NCI-H1930 (cell line): ENCODE measurements at regions not wholly inside any gene's neighbourhood (a gene's known extent, or its start where the extent isn't known, plus 50 kb on each side); places are given as distances from the start of the nearest gene placed in this dataset.

Experiments used
- DNase-seq, 2 experiments: peaks; one replicate each; lab custom pipeline; 2025; lab: John Stamatoyannopoulos, UW

- DNase-seq = no peak
Measured at GRCh38 chr12:116459916-116460663, 99.1 kb upstream of the MAP1LC3B2 start.

DNA sequence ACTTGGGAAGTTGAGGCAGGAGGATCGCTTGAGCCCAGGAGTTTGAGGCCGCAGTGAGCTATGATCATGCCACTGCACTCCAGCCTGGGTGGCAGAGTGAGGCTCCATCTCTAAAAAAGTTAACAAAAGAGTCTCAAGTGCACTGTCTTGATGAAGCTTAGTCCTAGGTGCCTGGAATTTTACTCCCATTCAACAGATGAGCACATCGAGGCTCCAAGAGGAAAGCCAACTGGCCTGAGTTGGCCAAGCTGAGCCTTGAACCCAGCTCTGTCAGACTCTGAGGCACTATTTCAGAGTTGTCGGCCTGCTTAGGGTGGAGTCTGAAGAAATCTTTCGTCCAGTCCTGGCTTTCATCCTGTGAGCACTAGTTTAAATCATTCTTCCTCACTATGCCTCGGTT, 98.1 kb upstream of the MAP1LC3B2 start:
- no peak for DNase-seq

GRCh38 chr12:116463366-116463765, 95.8 kb upstream of the MAP1LC3B2 start:
- no peak for DNase-seq

- DNase-seq = no peak
Measured at GRCh38 chr12:116465407-116465806, 93.8 kb upstream of the MAP1LC3B2 start.

GRCh38 chr12:116465856-116466255, 93.3 kb upstream of the MAP1LC3B2 start:
- DNase-seq = no peak

DNA sequence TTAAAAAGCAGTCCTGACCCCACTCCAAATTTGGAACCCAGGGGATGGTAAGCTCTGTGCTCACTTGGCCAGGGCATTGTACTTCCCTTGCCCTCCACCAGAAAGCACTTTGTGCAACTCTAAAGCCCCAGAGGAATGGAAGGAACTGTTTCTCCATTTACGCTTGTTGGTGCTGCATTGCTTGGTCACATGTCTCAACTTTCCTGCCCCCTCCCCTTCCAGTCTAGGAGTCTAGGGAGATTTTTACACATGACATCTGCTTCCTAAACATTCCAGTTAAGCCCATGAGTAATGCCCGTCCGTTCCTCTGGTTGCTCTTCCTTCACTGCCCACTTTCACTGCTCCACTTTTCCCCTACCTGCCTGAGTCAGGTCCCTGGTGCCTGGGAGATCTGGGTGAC, 92.6 kb upstream of the MAP1LC3B2 start:
- DNase-seq = no peak

DNA sequence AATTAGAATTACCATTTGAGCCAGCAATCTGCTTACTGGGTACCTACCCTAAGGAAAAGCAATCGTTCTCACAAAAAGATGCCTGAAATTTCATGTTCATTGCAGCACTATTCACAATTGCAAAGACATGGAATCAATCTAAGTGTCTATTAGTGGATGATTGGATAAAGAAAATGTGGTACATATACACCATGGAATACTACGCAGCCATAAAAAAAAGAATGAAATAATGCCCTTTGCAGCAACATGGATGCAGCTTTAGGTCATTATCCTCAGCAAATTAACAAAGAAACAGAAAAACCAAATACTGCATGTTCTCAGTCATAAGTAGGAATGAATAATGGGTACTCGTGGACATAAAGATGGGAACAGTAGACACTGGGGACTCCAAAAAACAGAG, 89.8 kb upstream of the MAP1LC3B2 start:
- DNase-seq = no peak

DNA sequence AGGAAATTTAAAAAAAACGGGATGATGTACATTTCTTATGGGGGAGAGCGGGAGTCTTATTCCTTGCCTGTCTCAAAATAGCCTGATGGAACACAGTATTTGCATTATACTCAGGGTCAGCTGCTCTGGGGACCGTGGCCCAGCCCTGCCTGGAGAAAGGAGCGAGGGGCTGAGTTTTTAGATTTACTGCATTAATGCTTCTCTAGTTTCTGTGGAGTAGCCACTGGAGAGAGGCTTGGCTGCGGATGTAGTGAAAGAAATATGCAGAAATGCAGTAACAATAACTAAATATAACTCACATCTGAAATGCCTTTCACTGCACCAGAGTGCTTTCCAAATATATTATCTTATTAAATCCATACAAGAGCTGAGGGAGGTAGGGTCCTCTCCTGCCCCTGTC, 87.6 kb upstream of the MAP1LC3B2 start:
- DNase-seq = no peak

DNA sequence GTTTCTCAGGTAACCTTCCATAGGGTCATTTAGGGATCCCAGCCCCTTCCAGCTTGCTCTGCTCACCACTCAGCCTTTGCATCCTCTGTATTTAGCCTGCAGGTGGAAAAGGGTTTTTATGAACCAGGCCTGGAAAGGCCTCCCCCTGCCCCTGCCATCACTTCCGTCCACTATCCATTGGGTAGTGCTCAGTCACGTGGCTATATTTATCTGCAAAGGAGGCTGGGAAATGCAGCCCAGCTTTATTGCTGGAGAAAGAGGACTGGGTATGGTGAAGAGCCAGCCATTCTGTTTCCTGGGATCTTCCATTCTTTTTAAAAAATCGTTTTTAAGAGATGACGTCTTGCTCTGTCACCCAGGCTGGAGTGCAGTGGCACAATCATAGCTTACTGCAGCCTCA, 87.0 kb upstream of the MAP1LC3B2 start:
- no peak for DNase-seq

DNA sequence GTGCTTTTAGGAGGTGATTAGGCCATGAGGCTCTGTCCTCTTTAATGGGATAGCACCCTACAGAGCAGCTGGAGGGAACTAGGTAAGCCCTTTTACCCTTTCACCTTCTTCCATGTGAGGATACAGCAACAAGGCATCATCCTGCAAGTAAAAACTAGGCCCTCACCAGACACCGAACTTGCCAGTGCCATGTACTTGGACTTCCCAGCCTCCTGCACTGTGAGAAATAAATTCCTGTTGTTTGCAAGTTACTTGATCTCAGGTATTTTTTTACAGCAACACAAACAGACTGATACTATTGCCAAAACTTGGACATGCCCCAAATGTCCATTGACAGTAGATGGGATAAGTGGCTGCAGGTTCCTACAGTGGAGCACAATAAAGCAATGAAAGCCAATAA, 85.8 kb upstream of the MAP1LC3B2 start:
- no peak for DNase-seq

GRCh38 chr12:116474331-116474730, 84.8 kb upstream of the MAP1LC3B2 start:
- DNase-seq = no peak

GRCh38 chr12:116474899-116475298, 84.3 kb upstream of the MAP1LC3B2 start:
- DNase-seq = no peak

GRCh38 chr12:116476227-116476822, 82.9 kb upstream of the MAP1LC3B2 start:
- no peak for DNase-seq

GRCh38 chr12:116478243-116478773, 80.9 kb upstream of the MAP1LC3B2 start:
- no peak for DNase-seq

DNA sequence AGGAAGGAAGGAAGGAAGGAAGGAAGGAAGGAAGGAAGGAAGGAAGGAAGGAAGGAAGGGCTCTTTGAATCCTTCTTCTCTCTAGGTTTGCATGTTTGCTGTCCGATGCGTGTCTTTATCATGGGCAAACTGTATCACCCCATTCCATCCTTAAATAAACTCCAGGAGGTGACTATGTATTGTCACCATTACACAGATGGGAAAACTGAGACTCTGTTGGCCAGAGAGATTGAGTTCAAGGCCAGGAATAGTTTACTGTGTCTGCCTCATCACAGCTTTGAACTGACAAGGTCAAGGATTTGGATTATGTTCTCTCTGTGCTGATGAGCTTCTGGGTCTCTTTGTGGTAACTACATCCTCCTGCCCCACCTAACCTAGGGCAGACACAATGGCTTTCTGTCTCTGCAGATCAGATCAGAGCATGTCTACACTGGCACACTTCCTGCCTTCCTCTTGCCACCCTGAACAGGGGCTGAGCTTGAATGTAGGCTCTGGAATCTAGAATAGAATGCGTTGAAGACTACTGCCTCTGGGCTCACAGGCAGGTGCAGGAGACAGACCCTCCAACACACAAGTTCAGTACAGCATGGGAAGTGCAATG, 78.9 kb upstream of the MAP1LC3B2 start:
- no peak for DNase-seq

DNA sequence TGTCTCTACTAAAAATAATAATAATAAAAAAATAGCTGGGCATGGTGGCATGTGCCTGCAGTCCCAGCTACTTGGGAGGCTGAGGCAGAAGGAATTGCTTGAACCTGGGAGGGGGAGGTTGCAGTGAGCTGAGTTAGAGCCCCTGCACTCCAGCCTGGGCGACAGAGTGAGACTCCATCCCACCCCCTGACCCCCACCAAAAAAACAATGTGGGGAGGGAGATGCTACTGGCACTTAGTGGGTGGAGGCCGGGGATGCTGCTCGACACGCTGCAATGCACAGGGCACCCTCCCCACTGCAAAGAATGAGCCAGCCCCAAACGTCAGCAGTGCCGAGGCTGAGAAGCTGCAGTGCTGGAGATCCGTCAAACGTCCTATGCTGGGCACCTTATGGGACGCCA, 77.5 kb upstream of the MAP1LC3B2 start:
- DNase-seq = no peak

DNA sequence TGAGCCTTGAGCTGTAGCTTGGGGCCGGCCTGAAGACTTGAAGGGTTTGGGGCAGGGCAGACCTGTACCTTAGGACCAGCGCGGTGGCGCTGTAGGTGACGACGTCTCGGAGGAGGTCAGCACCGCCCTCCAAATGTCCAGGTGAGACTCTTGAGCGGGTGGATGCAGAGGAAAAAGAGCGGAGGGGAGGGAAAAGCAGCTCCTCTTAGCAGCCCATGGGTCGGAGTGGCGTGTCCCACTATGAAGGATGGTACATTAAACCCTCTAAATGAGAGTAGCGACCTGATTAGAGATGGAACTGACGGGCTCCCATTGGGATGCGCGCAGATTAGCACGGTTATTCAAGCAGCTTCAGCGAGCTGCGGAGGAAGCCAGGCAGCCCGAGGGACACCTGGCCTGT, 77.0 kb upstream of the MAP1LC3B2 start:
- DNase-seq = no peak

DNA sequence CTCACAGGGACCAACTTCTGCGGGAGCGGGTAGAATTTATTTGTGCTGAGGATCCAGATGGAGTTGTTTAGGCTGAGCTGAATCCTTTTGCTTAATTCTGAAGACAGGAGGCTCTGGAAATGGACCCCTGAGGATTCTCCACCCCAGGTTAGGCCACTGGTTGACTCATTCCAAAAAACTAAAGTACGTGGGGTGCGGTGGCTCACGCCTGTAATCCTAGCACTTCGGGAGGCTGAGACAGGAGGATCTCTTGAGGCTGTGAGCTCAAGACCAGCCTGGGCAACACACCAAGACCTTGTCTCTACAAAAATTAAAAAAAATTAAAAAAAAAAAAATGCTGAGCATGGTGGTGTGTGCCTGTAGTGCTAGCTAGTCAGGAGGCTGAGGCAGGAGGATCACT, 76.3 kb upstream of the MAP1LC3B2 start:
- no peak for DNase-seq

DNA sequence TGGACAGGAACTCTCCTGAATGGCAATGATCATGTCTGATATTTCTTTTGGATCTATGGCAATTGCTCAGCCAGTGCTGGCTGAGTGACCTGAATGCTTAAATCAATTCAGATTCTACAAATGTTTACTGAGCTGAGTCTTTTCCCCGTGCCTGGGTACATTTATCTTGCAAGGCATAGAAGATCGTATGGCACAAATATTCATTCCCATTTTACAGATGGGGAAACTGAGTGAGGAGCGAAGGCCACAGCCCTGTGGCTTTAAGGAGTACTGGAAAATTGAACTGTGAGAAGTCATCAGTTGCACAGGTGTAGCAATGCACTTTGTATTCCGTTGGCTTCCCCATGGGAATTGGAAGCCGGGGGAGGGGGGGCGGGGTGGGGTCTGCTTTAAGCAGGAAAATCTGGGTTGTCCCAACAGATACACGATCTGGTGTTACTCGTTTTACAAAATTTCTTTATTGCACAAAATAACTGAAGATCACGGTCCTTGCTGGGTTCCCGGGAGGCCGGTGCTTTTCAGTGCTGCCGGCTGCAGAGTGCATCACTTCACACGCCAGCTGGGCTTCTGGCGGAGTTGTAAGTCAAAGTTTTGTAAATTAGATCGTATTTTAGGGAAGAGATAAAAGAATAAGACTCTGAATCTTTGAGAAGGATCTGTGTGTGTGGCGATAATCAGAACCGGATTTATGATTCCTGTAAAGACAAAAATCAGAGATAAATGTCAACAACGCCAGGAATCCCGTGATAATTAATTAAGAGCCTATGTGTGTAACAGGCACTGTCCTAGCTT, 75.0 kb upstream of the MAP1LC3B2 start:
- DNase-seq = no peak

DNA sequence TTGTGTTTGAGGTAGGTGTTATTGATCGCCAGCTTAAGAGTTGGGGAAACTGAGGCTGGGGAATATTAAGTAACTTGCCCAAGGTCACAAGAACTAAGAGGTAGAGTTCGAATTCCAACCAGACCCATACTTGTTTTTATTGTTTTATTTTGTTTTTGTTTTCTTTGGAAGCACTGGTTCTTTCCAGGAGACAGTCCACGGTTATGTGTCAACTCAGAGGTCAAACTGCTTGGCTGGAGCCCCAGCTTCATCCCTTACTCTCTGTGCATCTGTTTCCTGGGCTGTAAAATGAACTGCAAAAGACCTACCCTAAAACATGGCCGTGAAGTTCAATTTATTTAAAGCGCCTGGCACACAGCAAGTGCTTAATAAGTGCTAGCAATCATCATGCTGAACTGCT, 74.4 kb upstream of the MAP1LC3B2 start:
- no peak for DNase-seq

GRCh38 chr12:116489116-116489515, 70.1 kb upstream of the MAP1LC3B2 start:
- DNase-seq = no peak

DNA sequence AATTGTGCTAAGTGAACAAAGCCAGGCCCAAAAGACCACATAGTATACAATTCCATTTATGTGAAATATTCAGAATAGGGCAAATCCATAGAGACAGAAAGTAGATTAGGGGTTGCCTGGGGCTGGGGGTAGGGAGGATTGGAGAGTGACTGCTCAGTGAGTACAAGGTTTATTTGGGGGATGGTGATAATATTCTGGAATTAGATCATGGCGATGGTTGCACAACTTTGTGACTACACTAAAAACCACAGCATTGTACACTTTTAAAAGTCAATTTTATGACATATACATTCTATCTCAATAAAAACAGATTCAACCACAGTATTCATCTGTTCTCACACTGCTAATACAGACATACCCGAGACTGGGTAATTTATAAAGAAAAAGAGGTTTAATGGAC, 68.7 kb upstream of the MAP1LC3B2 start:
- DNase-seq = no peak
